ENCODE measurements at regions not wholly inside any gene's neighbourhood (a gene's known extent, or its start where the extent isn't known, plus 50 kb on each side); places are given as distances from the start of the nearest gene placed in this dataset.

DNA sequence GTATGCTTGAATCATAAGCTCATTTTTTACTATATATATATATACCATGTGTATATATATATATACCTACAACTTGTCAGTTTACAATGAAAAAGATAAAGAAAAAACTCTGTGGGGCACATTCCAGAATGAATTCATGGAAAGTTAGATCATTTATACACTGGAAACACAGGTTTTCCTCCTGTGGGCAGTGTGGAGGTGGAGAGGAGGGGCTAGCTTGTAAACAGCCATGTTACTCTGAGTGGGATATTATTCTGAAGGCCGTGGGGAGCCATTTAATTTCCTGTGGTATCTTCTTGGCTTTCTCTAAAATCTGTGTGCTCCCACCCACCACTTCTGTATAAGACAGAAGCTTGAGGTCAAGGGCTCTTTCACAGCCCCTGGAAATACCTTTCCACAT, 273.4 kb upstream of the MTNR1B start:
- TF ChIP-seq EZH2 (IDR thresholded peaks at IDR 0.05; ENCODE audit: borderline replicate concordance, low read depth, low read length, severe bottlenecking): no peak
- TF ChIP-seq, protein P1, sequence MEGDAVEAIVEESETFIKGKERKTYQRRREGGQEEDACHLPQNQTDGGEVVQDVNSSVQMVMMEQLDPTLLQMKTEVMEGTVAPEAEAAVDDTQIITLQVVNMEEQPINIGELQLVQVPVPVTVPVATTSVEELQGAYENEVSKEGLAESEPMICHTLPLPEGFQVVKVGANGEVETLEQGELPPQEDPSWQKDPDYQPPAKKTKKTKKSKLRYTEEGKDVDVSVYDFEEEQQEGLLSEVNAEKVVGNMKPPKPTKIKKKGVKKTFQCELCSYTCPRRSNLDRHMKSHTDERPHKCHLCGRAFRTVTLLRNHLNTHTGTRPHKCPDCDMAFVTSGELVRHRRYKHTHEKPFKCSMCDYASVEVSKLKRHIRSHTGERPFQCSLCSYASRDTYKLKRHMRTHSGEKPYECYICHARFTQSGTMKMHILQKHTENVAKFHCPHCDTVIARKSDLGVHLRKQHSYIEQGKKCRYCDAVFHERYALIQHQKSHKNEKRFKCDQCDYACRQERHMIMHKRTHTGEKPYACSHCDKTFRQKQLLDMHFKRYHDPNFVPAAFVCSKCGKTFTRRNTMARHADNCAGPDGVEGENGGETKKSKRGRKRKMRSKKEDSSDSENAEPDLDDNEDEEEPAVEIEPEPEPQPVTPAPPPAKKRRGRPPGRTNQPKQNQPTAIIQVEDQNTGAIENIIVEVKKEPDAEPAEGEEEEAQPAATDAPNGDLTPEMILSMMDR (IDR thresholded peaks at IDR 0.05; ENCODE audit: borderline replicate concordance, extremely low read depth, low read length, poor library complexity, severe bottlenecking): no peak
